ENCODE measurements at regions not wholly inside any gene's neighbourhood (a gene's known extent, or its start where the extent isn't known, plus 50 kb on each side); places are given as distances from the start of the nearest gene placed in this dataset.
"Not testable (repeated sequence)": the region's sequence is repeated elsewhere in the genome, so short reads cannot be mapped to it uniquely, and the experiment has no call there.

- no peak for TF ChIP-seq FOSL2 (CRISPR knock-in tag; IDR thresholded peaks at IDR 0.05)
These were observed 409.1 kb upstream of the SPANXN4 start (continued) for GRCh38 chrX:142616636-142617035.

- no peak for ATAC-seq
- intact Hi-C loops (cut with micrococcal nuclease; ENCODE audit: unreplicated experiment) (no loop called here), in situ Hi-C loops (cut with HindIII; ENCODE audit: extremely low pct_ligation_motif_present, low pct_unique_long_range_greater_than_20kb) (no loop called here)
- TF ChIP-seq ZNF142 (CRISPR knock-in tag; IDR thresholded peaks at IDR 0.05) (no peak), ZNF570 (CRISPR knock-in tag; IDR thresholded peaks at IDR 0.05; ENCODE audit: borderline replicate concordance) (no peak), STAT6 (CRISPR knock-in tag; IDR thresholded peaks at IDR 0.05; ENCODE audit: borderline replicate concordance) (no peak), NFIB (CRISPR knock-in tag; IDR thresholded peaks at IDR 0.05; ENCODE audit: borderline replicate concordance) (no peak), MLX (CRISPR knock-in tag; IDR thresholded peaks at IDR 0.05) (no peak), MAFF (IDR thresholded peaks at IDR 0.05; ENCODE audit: low read depth, low read length) (no peak)
- H3K9me3 ChIP-seq (ENCODE audit: low read length): peaks cover 38% of the 10 kb centered on the region
- H3K4me3 ChIP-seq (replicated peaks in 1 of 3; ENCODE audit: insufficient read depth in 1 of 3, low read depth in 2 of 3, low read length in 3 of 3): no peak overlapping the region
- no peaks in the 10 kb centered on the region for H4K20me1 ChIP-seq (ENCODE audit: insufficient read depth, low read length)
- no peak for DNase-seq (ENCODE audit: low spot score)
- BruUV-seq (replicated peaks): no TSS peak
- no peak overlapping the region for H2AFZ ChIP-seq (ENCODE audit: low read length)
- H3K27ac ChIP-seq (ENCODE audit: extremely low read length, insufficient read depth, low read length): no peak overlapping the region
- no peak overlapping the region for H3K4me2 ChIP-seq (ENCODE audit: low read depth, low read length)
- no peak for FAIRE-seq
- CTCF ChIA-PET (ENCODE audit: low intra/inter-chr PET ratio, low total read pairs): no interaction called here
- no peak overlapping the region for H3K9ac ChIP-seq (ENCODE audit: insufficient read depth, low read depth, low read length)
- no peaks in the 10 kb centered on the region for H3K36me3 ChIP-seq (replicated peaks in 1 of 2; ENCODE audit: control insufficient read depth in 1 of 2, insufficient read depth in 2 of 2, low read length in 2 of 2)
- H3K79me2 ChIP-seq (ENCODE audit: insufficient read depth, low read length): no peaks in the 10 kb centered on the region
- H3K4me1 ChIP-seq (ENCODE audit: insufficient read depth, low read length): no peaks in the 10 kb centered on the region
- POLR2A ChIA-PET: no interaction called here
- H3K27me3 ChIP-seq (ENCODE audit: control insufficient read depth in 1 of 2, insufficient read depth in 2 of 2, low read length in 2 of 2): no peaks in the 10 kb centered on the region
These were observed 408.3 kb upstream of the MAGEC2 start for GRCh38 chrX:142613403-142613802.

GRCh38 chrX:142606629-142607028 lies 401.5 kb upstream of the MAGEC2 start:
- FAIRE-seq; POLR2A ChIA-PET; DNase-seq (ENCODE audit: low spot score); H3K27me3 ChIP-seq (ENCODE audit: control insufficient read depth in 1 of 2, insufficient read depth in 2 of 2, low read length in 2 of 2); in situ Hi-C loops (cut with HindIII; ENCODE audit: extremely low pct_ligation_motif_present, low pct_unique_long_range_greater_than_20kb); H3K9ac ChIP-seq (ENCODE audit: insufficient read depth, low read depth, low read length); H3K79me2 ChIP-seq (ENCODE audit: insufficient read depth, low read length); H4K20me1 ChIP-seq (ENCODE audit: insufficient read depth, low read length); intact Hi-C loops (cut with micrococcal nuclease; ENCODE audit: unreplicated experiment); H2AFZ ChIP-seq (ENCODE audit: low read length); H3K4me3 ChIP-seq (replicated peaks in 1 of 3; ENCODE audit: insufficient read depth in 1 of 3, low read depth in 2 of 3, low read length in 3 of 3); H3K36me3 ChIP-seq (replicated peaks in 1 of 2; ENCODE audit: control insufficient read depth in 1 of 2, insufficient read depth in 2 of 2, low read length in 2 of 2); ATAC-seq; H3K4me2 ChIP-seq (ENCODE audit: low read depth, low read length); CTCF ChIA-PET (ENCODE audit: low intra/inter-chr PET ratio, low total read pairs); H3K27ac ChIP-seq (ENCODE audit: extremely low read length, insufficient read depth, low read length); H3K4me1 ChIP-seq (ENCODE audit: insufficient read depth, low read length); BruUV-seq (replicated peaks): not testable (repeated sequence)
- peaks cover 35% of the 10 kb centered on the region for H3K9me3 ChIP-seq (ENCODE audit: low read length)
- WGBS (ENCODE audit: low lambda C conversion rate): no CpG with 5 or more reads among the region's 10 CpGs

Data from HepG2 (cell line).